Right lobe of liver (tissue), 6 donors: ENCODE measurements at regions not wholly inside any gene's neighbourhood (a gene's known extent, or its start where the extent isn't known, plus 50 kb on each side); places are given as distances from the start of the nearest gene placed in this dataset.

ENCODE experiments used
- ATAC-seq, 4 donors: fragments of 200-7000 bp; cut with Tn5 transposase; one replicate each; pipeline ENCODE4 v1.9.1; 2020; ENCODE audit warnings: mild to moderate bottlenecking in 4 of 4, moderate library complexity in 4 of 4
- DNase-seq, 3 donors: peaks; one replicate each; pipeline ENCODE4 v3.0.0-alpha.2; 2020
- H3K27ac ChIP-seq, 3 donors: fragments of 200-600 bp; one replicate each; pipeline ENCODE4 v1.8.0; 2022
- H3K27me3 ChIP-seq, 2 donors: fragments of 200-600 bp; one replicate each; pipeline ENCODE4 v1.8.0; 2022
- H3K36me3 ChIP-seq, 4 donors: fragments of 200-600 bp; sonication (generic) in 1 of 4; one replicate each; pipeline versions ENCODE4 v1.5.1 to v1.8.0; 2017 to 2022; ENCODE audit warnings: control low read depth in 1 of 4
- H3K4me1 ChIP-seq, 4 donors: fragments of 200-600 bp; sonication (generic) in 1 of 4; one replicate each; pipeline versions ENCODE4 v1.5.1 to v1.8.0; 2017 to 2022; ENCODE audit warnings: control low read depth in 1 of 4
- H3K4me3 ChIP-seq, 3 donors: fragments of 200-600 bp; one replicate each; pipeline ENCODE4 v1.8.0; 2022
- H3K9me3 ChIP-seq, 4 donors: fragments of 200-600 bp; sonication (generic) in 1 of 4; one replicate each; pipeline versions ENCODE4 v1.5.1 to v1.8.0; 2017 to 2022; ENCODE audit warnings: control low read depth in 1 of 4
- CTCF ChIP-seq, 4 donors: fragments of 200-600 bp in 3 of 4; fragments of 450-650 bp in 1 of 4; IDR thresholded peaks; one replicate each; pipeline versions ENCODE4 v1.5.1 to v1.8.0; 2016 to 2022; ENCODE audit warnings: antibody characterized with exemption in 4 of 4, mild to moderate bottlenecking in 2 of 4
- POLR2A ChIP-seq: fragments of 450-650 bp; IDR thresholded peaks from one replicate; pipeline ENCODE4 v1.6.1; 2017; ENCODE audit warnings: antibody characterized with exemption, mild to moderate bottlenecking
- WGBS: methylation state at CpG from one replicate; pipeline ENCODE4 v1.1.6; 2018; ENCODE audit warnings: low coverage, low lambda C conversion rate; ENCODE audit not compliant: insufficient coverage; ENCODE audit errors: missing lambda C conversion rate; 5-methylcytosine and 5-hydroxymethylcytosine counted together
- intact Hi-C, 2 donors: fragments of 100-400 bp; cut with DNase I; formaldehyde crosslinking; loops; one replicate each; pipeline versions ENCODE4 v1.11.2 to v1.14.1; 2022
- donor health status: DM: no; HTN: yes; CAD: no.
- donor health status: DM: no; HTN: no; CAD: no.
- donor health status: DM: no; HTN: no; CAD: no.
- donor health status: DM: no; HTN: yes; CAD: no.
- donor health status: DM: no; HTN: yes; CAD: no.

GRCh38 chr12:90153827-90154226 lies 445.2 kb upstream of the ATP2B1 start:
- WGBS, result 78% methylated on average over 4 of the region's 5 CpGs

GRCh38 chr12:90152897-90153624 lies 444.4 kb upstream of the ATP2B1 start:
- WGBS, result 52% methylated on average over 4 of the region's 10 CpGs
- TF ChIP-seq CTCF (IDR thresholded peaks at IDR 0.05), result no peak
- no peak for TF ChIP-seq POLR2A

More at GRCh38 chr12:90153827-90154226, 445.2 kb upstream of the ATP2B1 start:
- TF ChIP-seq CTCF (IDR thresholded peaks at IDR 0.05), result no peak
- TF ChIP-seq POLR2A, result no peak
- Histone ChIP-seq H3K27me3 (no peaks in the 10 kb centered on the region), H3K27ac (no peak overlapping the region), H3K4me1 (no peaks in the 10 kb centered on the region), H3K4me3 (no peak overlapping the region), H3K9me3 (no peaks in the 10 kb centered on the region), H3K36me3 (no peaks in the 10 kb centered on the region)
- ATAC-seq, result no peak
- intact Hi-C loops, result no loop called here
- no peak for DNase-seq

GRCh38 chr12:90151491-90152015 lies 442.9 kb upstream of the ATP2B1 start:
- TF ChIP-seq CTCF (IDR thresholded peaks at IDR 0.05), result no peak
- no peak for TF ChIP-seq POLR2A
- H3K27ac ChIP-seq, result no peak overlapping the region
- H3K27me3 ChIP-seq, result no peaks in the 10 kb centered on the region
- 45% methylated on average over 3 of the region's 3 CpGs for WGBS
- intact Hi-C loops, result no loop called here
- ATAC-seq, result no peak
- H3K36me3 ChIP-seq, result no peaks in the 10 kb centered on the region
- DNase-seq, result no peak
- H3K4me3 ChIP-seq, result no peak overlapping the region
- no peaks in the 10 kb centered on the region for H3K4me1 ChIP-seq
- no peaks in the 10 kb centered on the region for H3K9me3 ChIP-seq

More at GRCh38 chr12:90152897-90153624, 444.4 kb upstream of the ATP2B1 start:
- ATAC-seq (no peak), DNase-seq (no peak)
- Histone ChIP-seq H3K27ac (no peak overlapping the region), H3K4me1 (no peaks in the 10 kb centered on the region), H3K4me3 (no peak overlapping the region), H3K9me3 (no peaks in the 10 kb centered on the region), H3K36me3 (no peaks in the 10 kb centered on the region), H3K27me3 (no peaks in the 10 kb centered on the region)
- intact Hi-C loops, result no loop called here

- ATAC-seq, result no peak
- no peak for DNase-seq
- intact Hi-C loops, result no loop called here
- H3K36me3 ChIP-seq, result no peaks in the 10 kb centered on the region
- H3K4me3 ChIP-seq, result no peak overlapping the region
- WGBS, result 62% methylated on average over 1 of the region's 1 CpG
- H3K27ac ChIP-seq, result no peak overlapping the region
- no peaks in the 10 kb centered on the region for H3K9me3 ChIP-seq
- no peaks in the 10 kb centered on the region for H3K27me3 ChIP-seq
- H3K4me1 ChIP-seq, result no peaks in the 10 kb centered on the region
- TF ChIP-seq CTCF (IDR thresholded peaks at IDR 0.05) (no peak), POLR2A (no peak)
Measured at GRCh38 chr12:90149453-90149852, 440.8 kb upstream of the ATP2B1 start.
